Parathyroid adenoma (tissue), 2 donors: ENCODE measurements at regions not wholly inside any gene's neighbourhood (a gene's known extent, or its start where the extent isn't known, plus 50 kb on each side); places are given as distances from the start of the nearest gene placed in this dataset.
"Not testable (repeated sequence)": the region's sequence is repeated elsewhere in the genome, so short reads cannot be mapped to it uniquely, and the experiment has no call there.

Experiments used
- H2AFZ ChIP-seq: fragments of 300-600 bp; sonication (generic); one replicate; pipeline ENCODE4 v1.7.0; 2017; ENCODE audit warnings: antibody characterized with exemption, mild to moderate bottlenecking
- H3K27ac ChIP-seq: fragments of 300-600 bp; sonication (generic); one replicate; pipeline ENCODE4 v1.7.0; 2017
- H3K27me3 ChIP-seq: fragments of 300-600 bp; sonication (generic); one replicate; pipeline ENCODE4 v1.7.0; 2017; ENCODE audit warnings: low read length; ENCODE audit not compliant: control insufficient read depth, insufficient read depth
- H3K36me3 ChIP-seq: fragments of 300-600 bp; sonication (generic); one replicate; pipeline ENCODE4 v1.7.0; 2017; ENCODE audit warnings: low read length; ENCODE audit not compliant: control insufficient read depth, insufficient read depth
- H3K4me1 ChIP-seq: fragments of 300-600 bp; sonication (generic); one replicate; pipeline ENCODE4 v1.7.0; 2017; ENCODE audit warnings: control low read depth
- H3K4me2 ChIP-seq: fragments of 300-600 bp; sonication (generic); one replicate; pipeline ENCODE4 v1.7.0; 2017; ENCODE audit warnings: low read length
- H3K4me3 ChIP-seq: fragments of 300-600 bp; sonication (generic); one replicate; pipeline ENCODE4 v1.7.0; 2017; ENCODE audit warnings: low read depth, low read length
- H3K79me2 ChIP-seq: fragments of 300-600 bp; sonication (generic); one replicate; pipeline ENCODE4 v1.7.0; 2017; ENCODE audit warnings: control low read depth
- H3K9ac ChIP-seq: fragments of 300-600 bp; sonication (generic); one replicate; pipeline ENCODE4 v1.7.0; 2017; ENCODE audit warnings: mild to moderate bottlenecking
- H3K9me3 ChIP-seq: fragments of 300-600 bp; sonication (generic); one replicate; pipeline ENCODE4 v1.7.0; 2017; ENCODE audit warnings: low read length; ENCODE audit not compliant: control insufficient read depth
- donor health status: primary hyperparathyroidism.

DNA sequence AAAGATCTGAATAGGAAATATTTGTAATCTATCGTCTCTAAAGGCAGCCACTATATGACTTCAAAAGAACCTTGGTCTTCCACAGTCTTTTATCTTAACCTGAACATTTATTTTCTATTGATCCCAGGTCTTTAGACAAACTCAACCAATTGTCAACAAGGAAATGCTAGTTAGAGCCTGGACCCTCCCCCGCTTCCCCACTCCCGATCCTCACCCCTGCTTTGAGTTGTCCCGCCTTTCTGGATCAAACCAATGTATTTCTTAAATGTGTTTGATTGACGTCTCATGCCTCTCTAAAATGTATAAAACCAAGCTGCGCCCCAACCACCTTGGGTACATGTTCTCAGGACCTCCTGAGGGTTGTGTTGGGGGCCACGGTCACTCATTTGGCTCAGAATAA is 506.6 kb downstream of the RPIA start:
- H3K79me2 ChIP-seq, H3K4me3 ChIP-seq, H3K9ac ChIP-seq, H3K36me3 ChIP-seq, H3K9me3 ChIP-seq, H3K27ac ChIP-seq, H3K4me2 ChIP-seq, H3K4me1 ChIP-seq, H2AFZ ChIP-seq, H3K27me3 ChIP-seq: not testable (repeated sequence)

GRCh38 chr2:89199453-89200246 is 508.2 kb downstream of the RPIA start:
- H3K4me1 ChIP-seq: not testable (repeated sequence)

GRCh38 chr2:89200247-89200527 is 508.7 kb downstream of the RPIA start:
- H3K9me3 ChIP-seq, H3K27ac ChIP-seq, H3K4me2 ChIP-seq, H3K9ac ChIP-seq, H2AFZ ChIP-seq, H3K27me3 ChIP-seq, H3K79me2 ChIP-seq, H3K36me3 ChIP-seq, H3K4me3 ChIP-seq, H3K4me1 ChIP-seq: not testable (repeated sequence)

More at GRCh38 chr2:89199453-89200246, 508.2 kb downstream of the RPIA start:
- H3K79me2 ChIP-seq, H3K4me2 ChIP-seq, H3K27me3 ChIP-seq, H3K36me3 ChIP-seq, H2AFZ ChIP-seq, H3K27ac ChIP-seq, H3K9me3 ChIP-seq, H3K4me3 ChIP-seq, H3K9ac ChIP-seq: not testable (repeated sequence)

DNA sequence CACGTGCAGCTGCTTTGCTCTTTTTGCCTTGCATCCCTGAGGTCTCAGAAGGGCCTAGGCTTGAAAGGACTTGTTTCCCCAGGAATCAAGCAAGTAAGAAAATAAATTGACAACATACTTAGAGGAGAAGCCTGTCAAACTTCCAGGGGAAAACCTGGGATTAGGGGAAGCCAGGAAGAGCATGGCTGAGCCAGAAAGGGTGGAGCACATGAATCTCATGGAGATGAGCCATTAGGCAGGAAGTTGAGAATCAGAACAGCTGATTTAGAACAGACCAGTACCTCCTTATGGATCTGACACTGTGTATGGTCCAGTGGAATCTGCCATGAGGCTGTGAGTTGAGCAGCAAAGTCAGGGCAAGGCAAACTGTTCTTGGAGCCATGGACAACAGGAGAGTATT is 511.0 kb downstream of the RPIA start:
- not testable (repeated sequence) for H3K9ac ChIP-seq, H3K9me3 ChIP-seq, H3K4me2 ChIP-seq, H3K27me3 ChIP-seq, H3K27ac ChIP-seq, H3K79me2 ChIP-seq, H3K4me1 ChIP-seq, H3K36me3 ChIP-seq, H3K4me3 ChIP-seq, H2AFZ ChIP-seq

GRCh38 chr2:89205153-89205552 is 513.7 kb downstream of the RPIA start:
- not testable (repeated sequence) for H3K27ac ChIP-seq, H3K79me2 ChIP-seq, H3K9ac ChIP-seq, H3K4me2 ChIP-seq, H3K4me1 ChIP-seq, H3K27me3 ChIP-seq, H3K36me3 ChIP-seq, H2AFZ ChIP-seq, H3K4me3 ChIP-seq, H3K9me3 ChIP-seq

DNA sequence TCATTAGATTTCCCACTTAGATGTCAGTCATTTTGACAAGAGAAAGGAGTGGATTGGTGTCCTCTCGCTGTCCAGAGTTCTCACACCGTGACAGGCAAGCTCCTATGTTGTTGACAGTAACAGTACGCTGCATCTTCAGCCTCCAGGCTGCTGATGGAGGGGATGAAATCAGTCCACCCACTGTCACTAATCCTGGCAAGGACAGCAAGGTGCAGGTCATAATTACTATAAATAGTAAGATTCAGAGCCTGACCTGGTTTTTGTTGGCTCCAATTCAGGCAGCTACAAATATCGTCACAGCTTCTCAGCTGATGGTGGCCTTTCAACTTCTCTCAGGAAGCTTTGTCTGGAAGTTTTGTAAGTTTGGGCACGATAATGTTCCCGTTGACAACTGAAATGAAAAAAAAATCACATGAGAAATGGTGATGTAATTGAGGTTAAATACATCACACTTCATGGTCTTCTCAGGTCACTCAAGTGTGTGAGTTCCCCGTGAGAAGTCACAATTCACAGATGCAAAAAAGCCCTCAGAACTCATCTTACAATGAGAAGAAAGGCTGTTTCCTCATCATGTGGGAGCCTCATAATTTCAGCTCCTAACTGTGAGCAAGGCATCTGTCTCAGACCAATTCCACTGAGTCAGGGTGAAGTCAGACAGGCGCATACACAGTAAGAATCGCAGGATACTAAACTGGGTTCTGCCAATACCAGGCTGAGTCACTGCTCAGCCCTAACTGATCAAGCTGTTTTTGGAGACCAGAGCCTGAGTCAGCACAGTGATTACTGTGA is 516.9 kb downstream of the RPIA start:
- H3K9me3 ChIP-seq, H3K4me1 ChIP-seq, H3K4me2 ChIP-seq, H3K27ac ChIP-seq, H3K4me3 ChIP-seq, H3K79me2 ChIP-seq, H3K9ac ChIP-seq, H3K36me3 ChIP-seq, H2AFZ ChIP-seq, H3K27me3 ChIP-seq: not testable (repeated sequence)

GRCh38 chr2:89213151-89213550 is 521.7 kb downstream of the RPIA start:
- H3K27me3 ChIP-seq, H3K4me3 ChIP-seq: not testable (repeated sequence)

DNA sequence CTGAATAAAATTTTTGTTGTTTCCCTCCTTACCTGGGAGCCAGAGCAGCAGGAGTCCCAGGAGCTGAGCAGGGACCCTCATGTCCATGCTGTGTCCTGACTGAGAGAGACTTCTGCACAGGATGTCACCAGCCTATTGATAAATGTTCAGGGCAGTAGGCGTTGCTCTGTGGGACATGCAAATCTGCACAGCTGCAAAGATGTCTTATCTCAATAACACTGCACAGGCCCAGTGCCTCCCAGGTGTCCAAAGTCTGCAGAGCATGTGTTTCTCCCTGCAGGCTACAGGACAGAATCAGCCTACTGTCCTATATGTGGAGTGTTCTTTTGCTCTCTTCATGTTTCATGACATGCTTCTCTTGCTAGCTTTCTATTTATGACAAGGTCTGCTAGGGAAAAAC is 522.3 kb downstream of the RPIA start:
- H3K4me3 ChIP-seq, H3K27me3 ChIP-seq, H3K27ac ChIP-seq, H2AFZ ChIP-seq, H3K9me3 ChIP-seq, H3K36me3 ChIP-seq, H3K9ac ChIP-seq, H3K79me2 ChIP-seq, H3K4me1 ChIP-seq, H3K4me2 ChIP-seq: not testable (repeated sequence)

More at GRCh38 chr2:89213151-89213550, 521.7 kb downstream of the RPIA start:
- not testable (repeated sequence) for H3K79me2 ChIP-seq, H3K4me1 ChIP-seq, H3K9me3 ChIP-seq, H3K27ac ChIP-seq, H3K9ac ChIP-seq, H3K36me3 ChIP-seq, H2AFZ ChIP-seq, H3K4me2 ChIP-seq

DNA sequence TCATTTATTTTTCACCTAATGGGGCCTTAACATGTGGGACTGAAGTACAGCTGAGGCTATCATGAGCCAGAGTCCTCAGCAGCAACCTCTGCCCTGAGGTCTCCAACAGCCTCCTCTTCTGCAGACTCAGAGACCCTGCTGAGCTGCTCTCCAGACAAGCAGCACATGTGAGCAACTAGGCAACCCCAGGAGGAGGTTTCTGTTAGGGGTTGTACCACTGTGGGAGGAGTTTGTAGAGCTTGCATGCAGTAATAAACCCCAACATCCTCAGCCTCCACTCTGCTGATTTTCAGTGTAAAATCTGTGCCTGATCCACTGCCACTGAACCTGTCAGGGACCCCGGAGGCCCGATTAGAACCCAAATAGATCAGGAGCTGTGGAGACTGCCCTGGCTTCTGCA is 530.0 kb downstream of the RPIA start:
- H3K79me2 ChIP-seq, H3K9ac ChIP-seq, H3K27ac ChIP-seq, H3K4me3 ChIP-seq, H3K4me2 ChIP-seq, H3K4me1 ChIP-seq, H3K27me3 ChIP-seq, H3K9me3 ChIP-seq, H2AFZ ChIP-seq, H3K36me3 ChIP-seq: not testable (repeated sequence)

GRCh38 chr2:89222063-89222732 is 530.7 kb downstream of the RPIA start:
- not testable (repeated sequence) for H3K27me3 ChIP-seq, H3K9me3 ChIP-seq

DNA sequence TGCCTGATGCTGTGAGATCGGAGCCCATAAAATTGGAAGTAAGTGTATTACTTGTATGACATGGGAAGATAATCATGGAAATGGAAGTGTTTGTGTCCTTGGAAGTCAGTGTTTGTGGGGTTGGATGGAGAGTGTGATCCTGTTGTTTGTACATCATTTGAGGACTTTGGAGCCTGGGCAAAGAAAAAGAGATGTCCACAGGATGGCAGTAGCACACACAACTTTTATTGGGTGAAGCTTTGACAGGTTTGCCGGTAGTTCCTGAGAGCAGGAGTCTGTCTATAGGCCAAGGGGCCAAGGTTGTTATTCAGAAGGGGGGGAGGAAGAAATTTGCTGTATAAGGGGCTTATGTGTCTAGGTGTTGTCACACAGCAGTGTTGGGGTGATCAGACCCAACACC is 533.3 kb downstream of the RPIA start:
- not testable (repeated sequence) for H3K9me3 ChIP-seq, H2AFZ ChIP-seq, H3K4me3 ChIP-seq, H3K79me2 ChIP-seq, H3K36me3 ChIP-seq, H3K9ac ChIP-seq, H3K4me2 ChIP-seq, H3K27ac ChIP-seq, H3K4me1 ChIP-seq, H3K27me3 ChIP-seq

More at GRCh38 chr2:89222063-89222732, 530.7 kb downstream of the RPIA start:
- not testable (repeated sequence) for H3K36me3 ChIP-seq, H3K4me2 ChIP-seq, H3K27ac ChIP-seq, H2AFZ ChIP-seq, H3K4me3 ChIP-seq, H3K79me2 ChIP-seq, H3K9ac ChIP-seq, H3K4me1 ChIP-seq
